Suprapubic skin (tissue), 4 donors: ENCODE measurements at regions not wholly inside any gene's neighbourhood (a gene's known extent, or its start where the extent isn't known, plus 50 kb on each side); places are given as distances from the start of the nearest gene placed in this dataset.

Source experiments
- CTCF ChIP-seq, 2 donors: fragments of 200-600 bp in 1 of 2; fragments of 450-650 bp in 1 of 2; sonication (generic) in 1 of 2; IDR thresholded peaks; one replicate each; pipeline ENCODE4 v1.5.1; 2016 to 2019; ENCODE audit warnings: antibody characterized with exemption in 2 of 2, mild to moderate bottlenecking in 1 of 2, moderate library complexity in 1 of 2
- EP300 ChIP-seq: sonication (generic); formaldehyde crosslinking; IDR thresholded peaks from one replicate; pipeline ENCODE4 v1.6.1; 2017; ENCODE audit warnings: antibody characterized with exemption
- POLR2A ChIP-seq, 2 donors: fragments of 450-650 bp; IDR thresholded peaks; one replicate each; pipeline ENCODE4 v1.6.1; 2017; ENCODE audit warnings: antibody characterized with exemption in 2 of 2, mild to moderate bottlenecking in 2 of 2, moderate library complexity in 2 of 2
- POLR2AphosphoS5 ChIP-seq, 3 donors: sonication (generic); formaldehyde crosslinking; IDR thresholded peaks; one replicate each; pipeline ENCODE4 v1.6.1; 2017; ENCODE audit warnings: antibody characterized with exemption in 3 of 3

GRCh38 chr17:54220829-54221228, 398.1 kb downstream of the KIF2B start:
- TF ChIP-seq EP300, result no peak
- no peak for TF ChIP-seq POLR2A (IDR thresholded peaks at IDR 0.05)
- no peak for TF ChIP-seq POLR2AphosphoS5 (IDR thresholded peaks at IDR 0.05)
- no peak for TF ChIP-seq CTCF (IDR thresholded peaks at IDR 0.05)
